Stimulated activated CD8-positive, alpha-beta memory T cell treated with anti-CD3 and anti-CD28 coated beads, Interleukin-7, amount 100 ng/mL, for 48 hours (primary cell): ENCODE measurements at regions not wholly inside any gene's neighbourhood (a gene's known extent, or its start where the extent isn't known, plus 50 kb on each side); places are given as distances from the start of the nearest gene placed in this dataset.

ENCODE experiments used
- DNase-seq, 2 donors: peaks; one replicate each; pipeline ENCODE4 v3.0.0-alpha.2; 2020; ENCODE audit warnings: low read depth in 1 of 2; ENCODE audit errors: extremely low read depth in 1 of 2

DNA sequence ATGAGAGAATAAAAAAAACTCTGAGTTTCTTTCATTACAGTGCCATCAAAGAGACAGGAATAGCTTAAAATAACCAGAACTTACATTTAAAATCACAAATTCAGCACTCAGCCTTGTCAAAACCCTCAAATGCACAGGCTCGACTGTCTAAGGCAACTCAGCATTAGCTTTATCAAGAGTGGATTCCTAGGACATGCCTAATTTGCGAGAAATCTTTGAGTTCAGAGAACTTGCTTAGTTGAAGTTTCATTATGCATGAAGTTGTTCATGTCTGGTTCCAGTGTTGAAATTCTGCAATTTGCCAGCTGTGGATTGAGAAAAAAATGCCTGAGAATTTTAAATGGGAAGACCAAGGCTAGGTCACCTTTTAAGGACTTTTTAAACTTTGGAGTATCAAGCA lies 151.1 kb downstream of the LRRC70 start:
- DNase-seq, result no peak

GRCh38 chr5:62727861-62728260 lies 149.2 kb downstream of the LRRC70 start:
- DNase-seq, result no peak

GRCh38 chr5:62727184-62727583 lies 148.6 kb downstream of the LRRC70 start:
- DNase-seq, result no peak

- DNase-seq, result no peak
These were observed 143.7 kb downstream of the LRRC70 start for GRCh38 chr5:62722360-62722759.

GRCh38 chr5:62720031-62720441 lies 141.4 kb downstream of the LRRC70 start:
- no peak for DNase-seq

GRCh38 chr5:62719061-62719720 lies 140.6 kb downstream of the LRRC70 start:
- no peak for DNase-seq

GRCh38 chr5:62718324-62718723 lies 139.7 kb downstream of the LRRC70 start:
- DNase-seq, result no peak

DNA sequence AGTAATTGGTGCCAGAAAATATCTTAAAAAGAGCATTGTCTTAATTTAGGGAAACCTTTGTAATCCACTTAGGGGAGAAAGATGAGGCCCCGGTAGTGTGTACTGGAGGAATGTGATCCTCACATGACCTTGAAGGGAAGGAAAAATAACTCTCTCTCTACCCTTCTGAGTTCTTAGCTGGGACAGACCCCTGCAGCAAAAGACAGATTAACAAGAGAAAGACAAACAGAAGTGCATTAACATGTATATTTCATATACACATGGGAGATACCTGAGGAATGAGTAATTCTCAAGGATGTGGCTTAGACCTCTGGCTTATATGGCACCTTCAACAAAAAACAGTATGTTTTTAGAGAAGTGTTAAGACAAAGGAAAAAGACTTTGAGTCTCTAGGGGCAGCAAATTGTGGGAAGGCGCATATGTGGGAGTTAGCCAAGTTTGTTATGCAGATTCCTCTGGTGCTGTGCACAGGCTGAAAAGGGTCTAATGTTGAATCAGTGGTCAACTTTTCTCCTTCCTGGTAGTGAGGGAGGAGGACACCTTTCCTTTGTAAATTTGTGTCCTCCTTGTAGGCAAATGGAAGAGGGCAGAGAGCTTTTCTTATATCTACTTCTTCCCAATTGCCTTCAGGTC lies 138.8 kb downstream of the LRRC70 start:
- DNase-seq, result no peak

- DNase-seq, result no peak
These were observed 135.7 kb downstream of the LRRC70 start for GRCh38 chr5:62714296-62714695.

GRCh38 chr5:62708481-62709325 lies 130.1 kb downstream of the LRRC70 start:
- DNase-seq, result no peak

- DNase-seq, result no peak
These were observed 128.9 kb downstream of the LRRC70 start for GRCh38 chr5:62707563-62707962.

DNA sequence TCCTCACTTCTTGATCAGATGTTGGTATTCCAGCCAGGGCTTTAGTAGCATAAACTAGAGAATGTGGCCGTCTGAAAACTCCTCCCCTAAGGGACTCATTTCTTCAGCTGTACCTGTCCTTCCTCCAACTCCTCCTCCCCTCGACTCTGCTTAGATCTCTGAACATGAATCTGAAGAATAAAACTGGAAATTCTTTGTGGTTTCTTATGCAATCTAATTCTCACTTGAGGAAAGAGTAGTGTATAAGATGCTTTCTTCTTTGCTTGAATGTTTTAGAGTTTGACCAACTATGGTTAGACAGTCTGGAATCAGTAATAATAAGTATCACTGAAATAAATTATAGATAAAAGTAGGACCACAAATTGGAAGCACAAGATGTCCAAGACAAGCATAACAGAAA lies 128.5 kb downstream of the LRRC70 start:
- no peak for DNase-seq

- no peak for DNase-seq
These were observed 126.4 kb downstream of the LRRC70 start for GRCh38 chr5:62705022-62705421.

GRCh38 chr5:62702126-62702525 lies 123.5 kb downstream of the LRRC70 start:
- no peak for DNase-seq

DNA sequence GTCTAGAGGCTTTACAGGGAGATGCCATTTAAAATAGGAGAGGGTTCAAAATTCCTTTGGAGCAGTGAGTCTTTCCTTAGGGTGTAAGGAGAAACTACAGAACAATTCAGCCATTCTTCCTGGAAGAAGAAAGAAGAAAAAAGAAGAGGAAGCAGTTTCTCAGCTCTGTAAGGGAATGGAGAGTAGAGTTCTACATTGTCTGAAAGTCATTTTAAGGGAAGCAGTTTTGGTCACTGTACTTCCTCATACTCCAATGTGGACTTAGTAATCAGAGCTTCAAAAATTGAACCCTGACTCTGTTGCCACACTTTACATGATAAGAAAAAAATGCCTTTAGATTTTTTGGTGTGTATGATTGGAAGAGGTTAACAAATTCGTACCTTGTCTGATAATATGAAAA lies 122.4 kb downstream of the LRRC70 start:
- no peak for DNase-seq

DNA sequence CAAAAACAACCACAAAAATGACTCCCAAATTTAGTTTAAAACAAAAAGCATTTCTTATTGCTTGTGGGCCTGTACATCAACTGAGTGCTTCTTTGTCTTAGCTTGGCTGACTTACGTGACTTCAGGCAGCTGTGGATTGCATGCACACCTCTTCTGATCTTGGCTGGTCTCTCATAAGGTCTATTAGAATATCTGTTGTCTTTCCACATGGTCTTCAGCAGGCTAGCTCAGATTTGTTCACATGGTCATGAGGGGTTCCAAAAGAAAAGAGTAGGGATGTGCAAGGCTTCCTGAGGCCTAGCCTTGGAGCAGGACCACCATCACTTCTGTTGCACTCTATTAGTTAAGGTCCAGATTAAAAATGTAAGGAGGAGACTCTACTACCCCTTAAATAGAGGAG lies 120.1 kb downstream of the LRRC70 start:
- DNase-seq, result no peak

GRCh38 chr5:62695274-62695673 lies 116.7 kb downstream of the LRRC70 start:
- no peak for DNase-seq

DNA sequence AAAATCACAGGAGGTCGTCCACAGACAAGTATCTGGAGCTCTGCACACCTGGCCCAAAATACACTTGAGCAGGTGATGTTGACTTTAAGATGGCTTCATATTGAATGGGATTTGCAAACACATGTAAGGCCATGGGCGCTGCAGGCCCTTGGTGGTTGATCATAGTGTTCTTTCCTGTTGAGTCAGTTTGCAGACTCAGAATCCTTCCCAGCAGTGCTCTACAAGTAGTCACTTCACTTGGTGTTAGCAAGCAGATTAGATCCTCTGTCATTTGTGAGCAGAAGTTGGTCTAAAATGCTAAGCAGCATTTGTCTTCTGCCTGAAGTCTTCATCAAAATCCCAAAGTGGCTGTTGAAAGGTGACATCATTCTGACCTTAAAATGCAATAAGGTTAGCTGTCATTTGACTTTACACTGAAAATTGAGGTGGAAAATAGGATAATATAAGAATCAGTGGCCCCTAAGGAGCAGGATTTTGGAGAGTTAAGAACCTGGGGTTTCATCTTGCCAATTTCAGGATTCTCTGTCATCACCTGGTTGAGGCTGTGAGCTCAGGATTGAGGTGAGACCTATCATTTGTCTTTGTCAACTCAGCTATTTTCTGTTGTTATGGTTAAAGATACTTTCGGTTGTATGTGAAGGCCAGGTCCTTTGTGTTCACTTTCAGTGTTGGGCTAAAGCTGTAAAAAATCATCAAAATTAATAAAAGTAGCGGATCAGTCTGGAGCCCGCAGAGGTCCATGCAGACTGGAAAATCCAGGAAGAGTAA lies 114.5 kb downstream of the LRRC70 start:
- DNase-seq, result no peak

- no peak for DNase-seq
These were observed 113.3 kb downstream of the LRRC70 start for GRCh38 chr5:62691946-62692345.

DNA sequence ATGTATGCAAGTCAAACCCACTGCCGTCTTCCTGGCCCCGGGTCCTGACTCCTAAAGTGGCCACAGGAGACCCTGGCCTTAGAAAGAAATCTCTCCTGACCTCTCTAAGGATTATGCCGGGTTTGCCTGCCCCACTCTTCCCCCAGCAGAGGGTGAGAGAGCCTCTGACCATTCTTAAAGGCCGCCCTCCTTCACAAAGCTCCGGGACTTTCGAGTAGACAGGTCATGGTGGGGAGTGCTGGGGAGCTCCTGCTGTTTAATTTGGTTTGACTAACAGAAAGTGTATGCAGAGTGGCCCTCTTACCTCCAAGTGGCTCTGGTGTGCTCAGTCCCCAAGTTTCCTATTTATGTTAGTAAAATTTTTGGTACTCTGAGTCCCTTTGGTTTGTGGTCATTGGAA lies 111.8 kb downstream of the LRRC70 start:
- no peak for DNase-seq
